ENCODE measurements at regions not wholly inside any gene's neighbourhood (a gene's known extent, or its start where the extent isn't known, plus 50 kb on each side); places are given as distances from the start of the nearest gene placed in this dataset.
A peak's percentile ranks its signal among the peaks of the same experiment; 100 is the strongest.

DNA sequence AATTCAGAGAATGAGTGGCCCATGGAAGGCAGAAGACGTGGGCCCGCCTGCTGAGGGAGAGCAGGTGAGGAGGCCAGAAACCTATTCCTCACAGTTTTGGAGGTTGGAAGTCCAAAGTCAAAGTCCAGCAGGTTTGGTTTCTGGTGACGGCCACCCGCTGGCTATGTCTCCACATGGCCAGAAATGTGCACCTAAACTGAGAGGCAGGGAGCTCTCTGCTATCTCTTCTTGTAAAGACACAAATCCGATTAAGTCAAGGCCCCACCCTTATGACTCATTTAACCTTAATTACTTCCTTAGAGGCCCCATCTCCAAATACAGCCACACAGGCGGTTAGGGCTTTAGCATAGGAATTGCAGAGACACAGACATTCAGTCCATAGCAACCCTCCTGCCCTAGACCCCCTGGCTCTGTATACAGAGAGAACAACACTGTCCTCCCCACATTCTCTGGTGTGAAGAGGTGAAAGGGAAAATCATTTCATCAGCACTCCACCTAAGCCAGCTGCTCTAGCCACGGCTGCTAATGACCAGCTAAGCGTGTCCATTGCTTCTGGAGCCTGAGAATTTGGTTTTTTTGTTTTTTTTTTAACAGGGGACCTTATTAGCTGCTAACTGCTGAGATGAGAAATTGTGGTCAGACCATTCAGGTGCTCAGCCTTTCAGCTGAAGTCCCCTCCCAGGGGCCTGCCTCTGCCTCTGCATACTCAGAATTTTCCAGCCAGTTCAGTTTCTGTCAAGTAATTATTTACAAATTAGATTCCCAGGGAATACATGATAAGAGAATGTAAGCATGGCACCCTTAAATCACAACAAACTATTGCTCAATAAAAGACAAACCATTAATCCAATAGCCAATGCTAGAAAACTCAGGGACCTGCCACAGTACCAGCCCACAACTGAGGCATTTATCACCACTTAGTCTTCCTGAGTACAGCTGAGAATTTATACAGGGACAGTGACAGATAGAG, 368.7 kb upstream of the ID2 start:
- TF ChIP-seq, protein P1, sequence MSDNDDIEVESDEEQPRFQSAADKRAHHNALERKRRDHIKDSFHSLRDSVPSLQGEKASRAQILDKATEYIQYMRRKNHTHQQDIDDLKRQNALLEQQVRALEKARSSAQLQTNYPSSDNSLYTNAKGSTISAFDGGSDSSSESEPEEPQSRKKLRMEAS (IDR thresholded peaks at IDR 0.05), result peak; percentile 67
- 0 out of 2 replicates have a peak, but pooled peaks have one; percentile 11 for TF ChIP-seq RAD21 (IDR thresholded peaks at IDR 0.05; ENCODE audit: low read depth)
- no peak for TF ChIP-seq ELF1 (IDR thresholded peaks at IDR 0.05; ENCODE audit: borderline replicate concordance, low read depth)
- TF ChIP-seq POLR2A (IDR thresholded peaks at IDR 0.05; ENCODE audit: borderline replicate concordance, extremely low read depth, insufficient read depth, insufficient read length), result no peak
- TF ChIP-seq SP1 (IDR thresholded peaks at IDR 0.05; ENCODE audit: low read depth), result peak; percentile 68
- TF ChIP-seq FOSL1 (IDR thresholded peaks at IDR 0.05; ENCODE audit: low read depth), result peak; percentile 85
- TF ChIP-seq ZFX (IDR thresholded peaks at IDR 0.05), result no peak
- TF ChIP-seq JUND (IDR thresholded peaks at IDR 0.05), result peak; percentile 84
- TF ChIP-seq CBX3 (IDR thresholded peaks at IDR 0.05; ENCODE audit: low read depth), result peak; percentile 79
- TF ChIP-seq POLR2AphosphoS5 (IDR thresholded peaks at IDR 0.05; ENCODE audit: low read depth, low read length), result peak; percentile 41; the same call in 1 of the 2 replicates
- peak; percentile 7 for TF ChIP-seq YY1 (IDR thresholded peaks at IDR 0.05; ENCODE audit: extremely low read depth, insufficient replicate concordance, low read depth, low read length)
- peak; percentile 83 for TF ChIP-seq SRF (IDR thresholded peaks at IDR 0.05; ENCODE audit: low read depth)
- no peaks in the 10 kb centered on the region for H3K79me2 ChIP-seq (ENCODE audit: insufficient read depth, low read length)
- H3K9me3 ChIP-seq (ENCODE audit: control insufficient read depth in 1 of 2, insufficient read depth in 1 of 2, low read depth in 1 of 2, low read length in 2 of 2), result no peaks in the 10 kb centered on the region
- H3K27ac ChIP-seq (ENCODE audit: low read depth, low read length), result no peak overlapping the region; the same call in 1 of the 2 replicates
- ChIA-PET CTCF (no interaction called here), RAD21 (ENCODE audit: low non-redundant PET in 1 of 2, low total read pairs in 2 of 2, uncharacterized antibody in 2 of 2, unreplicated experiment in 2 of 2) (no interaction called here), POLR2A (interaction anchor here (1.1 kb wide), 1 partner anchor 270 kb away, joined by 3 read pairs; no protein-coding TSS in a partner anchor)
- H3K9me2 ChIP-seq (ENCODE audit: insufficient read depth), result no peaks in the 10 kb centered on the region
- H3K4me1 ChIP-seq (ENCODE audit: control insufficient read depth in 1 of 2, insufficient read depth in 2 of 2, low read length in 2 of 2), result peaks cover 23 to 37% of the 10 kb centered on the region in 2 experiments
- peak overlapping the region in 1 of 2 experiments; percentile 31; a peak in 2 of 4 replicates for H3K4me3 ChIP-seq (replicated peaks in 1 of 2; ENCODE audit: low read depth in 1 of 2, low read length in 2 of 2)
- BruUV-seq (replicated peaks), result no TSS peak
- DNase-seq (ENCODE audit: low read depth, low spot score) (peak; percentile 47), ATAC-seq (peak; percentile 71)
- H3K4me2 ChIP-seq (ENCODE audit: low read length), result peak overlapping the region; percentile 78
- no peaks in the 10 kb centered on the region for H3K27me3 ChIP-seq (ENCODE audit: insufficient read depth, low read length)
- H4K20me1 ChIP-seq (ENCODE audit: insufficient read depth), result no peaks in the 10 kb centered on the region
- H3K9ac ChIP-seq (ENCODE audit: low read length), result no peak overlapping the region
- H3K36me3 ChIP-seq (ENCODE audit: control insufficient read depth in 1 of 2, insufficient read depth in 2 of 2, low read length in 2 of 2), result no peaks in the 10 kb centered on the region
- peak overlapping the region; percentile 88 for H2AFZ ChIP-seq (ENCODE audit: low read depth, low read length, poor library complexity, severe bottlenecking)
- intact Hi-C loops (cut with micrococcal nuclease), result loop anchor here (5.0 kb wide), 1 partner anchor 369 kb away; the partner anchor contains the start of gene ID2
